HG02571 (cell line): ENCODE measurements at regions not wholly inside any gene's neighbourhood (a gene's known extent, or its start where the extent isn't known, plus 50 kb on each side); places are given as distances from the start of the nearest gene placed in this dataset.
A peak's percentile ranks its signal among the peaks of the same experiment; 100 is the strongest.

Source experiments
- ATAC-seq: cut with Tn5 transposase; IDR thresholded peaks from one replicate; pipeline ENCODE4 v1.9.1; 2021; ENCODE audit warnings: mild to moderate bottlenecking, moderate library complexity; ENCODE audit not compliant: unreplicated experiment

- ATAC-seq = no peak
Measured at GRCh38 chr13:75231235-75231634, 250.7 kb downstream of the TBC1D4 start.

GRCh38 chr13:75226733-75227435 lies 255.1 kb downstream of the TBC1D4 start:
- no peak for ATAC-seq

- ATAC-seq = no peak
Measured at GRCh38 chr13:75226092-75226491, 255.9 kb downstream of the TBC1D4 start.

- no peak for ATAC-seq
Measured at GRCh38 chr13:75225288-75226032, 256.5 kb downstream of the TBC1D4 start.

GRCh38 chr13:75224053-75224742 lies 257.8 kb downstream of the TBC1D4 start:
- ATAC-seq = no peak

- no peak for ATAC-seq
Measured at GRCh38 chr13:75222031-75222430, 259.9 kb downstream of the TBC1D4 start.

GRCh38 chr13:75220861-75221260 lies 261.1 kb downstream of the TBC1D4 start:
- no peak for ATAC-seq

- no peak for ATAC-seq
Measured at GRCh38 chr13:75220238-75220542, 261.8 kb downstream of the TBC1D4 start.

- peak; percentile 97 for ATAC-seq
Measured at GRCh38 chr13:75219479-75220237, 262.3 kb downstream of the TBC1D4 start.

GRCh38 chr13:75217949-75218348 lies 264.0 kb downstream of the TBC1D4 start:
- ATAC-seq = no peak

- ATAC-seq = no peak
Measured at GRCh38 chr13:75216038-75216437, 265.9 kb downstream of the TBC1D4 start.

- no peak for ATAC-seq
Measured at GRCh38 chr13:75214846-75215245, 267.1 kb downstream of the TBC1D4 start.

- no peak for ATAC-seq
Measured at GRCh38 chr13:75202981-75203380, 279.0 kb downstream of the TBC1D4 start.

GRCh38 chr13:75197803-75198202 lies 284.2 kb downstream of the TBC1D4 start:
- ATAC-seq = no peak

- no peak for ATAC-seq
Measured at GRCh38 chr13:75196147-75196837, 285.7 kb downstream of the TBC1D4 start.

- no peak for ATAC-seq
Measured at GRCh38 chr13:75195495-75196146, 286.3 kb downstream of the TBC1D4 start.

- ATAC-seq = no peak
Measured at GRCh38 chr13:75194717-75195462, 287.1 kb downstream of the TBC1D4 start.

GRCh38 chr13:75186379-75186778 lies 295.6 kb downstream of the TBC1D4 start:
- ATAC-seq = no peak

GRCh38 chr13:75181906-75182305 lies 300.1 kb downstream of the TBC1D4 start:
- no peak for ATAC-seq
